ENCODE measurements at regions not wholly inside any gene's neighbourhood (a gene's known extent, or its start where the extent isn't known, plus 50 kb on each side); places are given as distances from the start of the nearest gene placed in this dataset.

DNA sequence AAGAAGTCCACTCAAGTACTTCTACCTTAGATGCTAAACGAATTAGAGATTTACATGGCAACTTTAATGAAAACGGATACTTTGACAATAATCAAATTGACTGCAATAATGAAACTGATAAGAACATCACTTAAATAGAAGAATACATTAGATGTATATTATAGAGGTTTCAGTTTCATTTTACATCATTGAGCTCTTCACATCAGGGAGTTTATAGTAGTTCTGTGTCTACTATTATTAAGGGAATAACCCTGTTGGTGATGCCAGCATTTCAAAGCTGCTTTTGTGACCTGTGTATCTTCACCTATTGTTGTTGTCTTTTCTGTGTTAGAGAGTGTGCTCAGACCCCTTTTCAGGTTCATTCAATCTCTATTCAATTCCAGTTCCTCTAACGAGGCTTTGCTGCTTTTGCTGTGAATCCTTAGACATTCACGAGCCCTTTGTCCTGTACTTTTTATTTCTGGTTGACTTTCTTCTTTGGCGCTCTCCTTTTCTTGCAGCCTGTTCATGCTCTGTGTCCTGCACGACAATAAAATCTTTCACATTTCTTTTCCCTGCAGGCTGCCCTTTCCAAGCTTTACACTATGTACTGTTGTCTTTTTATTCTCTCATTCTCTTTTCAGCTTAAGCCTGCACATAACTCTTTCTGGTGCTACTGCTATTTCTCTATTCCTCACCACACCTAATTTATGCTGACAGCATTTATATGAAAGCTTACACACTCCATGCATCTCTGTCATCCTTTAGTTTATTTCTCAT is 232.1 kb downstream of the CPE start:
- in situ Hi-C loops (cut with MboI; ENCODE audit: low sequenced_read_pairs), result no loop called here

DNA sequence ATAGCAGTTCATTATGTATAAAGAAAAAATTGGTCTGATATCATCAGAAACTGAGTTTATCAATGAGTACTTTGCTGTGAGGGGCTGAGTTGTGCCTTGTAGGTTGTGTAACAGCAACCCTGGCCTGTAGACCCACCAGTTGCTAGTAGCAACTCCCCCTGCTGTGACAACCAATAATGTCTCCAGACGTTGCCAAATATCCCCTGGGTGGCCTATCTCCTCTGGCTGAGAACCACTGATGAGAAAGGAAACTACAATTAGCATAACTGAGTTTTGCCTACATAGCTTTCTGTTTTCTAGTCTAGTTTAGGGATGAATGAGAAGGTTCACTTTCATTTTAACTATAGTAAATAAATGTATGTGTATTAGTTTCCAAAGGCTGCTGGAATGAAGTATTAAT is 234.1 kb downstream of the CPE start:
- in situ Hi-C loops (cut with MboI; ENCODE audit: low sequenced_read_pairs), result no loop called here

DNA sequence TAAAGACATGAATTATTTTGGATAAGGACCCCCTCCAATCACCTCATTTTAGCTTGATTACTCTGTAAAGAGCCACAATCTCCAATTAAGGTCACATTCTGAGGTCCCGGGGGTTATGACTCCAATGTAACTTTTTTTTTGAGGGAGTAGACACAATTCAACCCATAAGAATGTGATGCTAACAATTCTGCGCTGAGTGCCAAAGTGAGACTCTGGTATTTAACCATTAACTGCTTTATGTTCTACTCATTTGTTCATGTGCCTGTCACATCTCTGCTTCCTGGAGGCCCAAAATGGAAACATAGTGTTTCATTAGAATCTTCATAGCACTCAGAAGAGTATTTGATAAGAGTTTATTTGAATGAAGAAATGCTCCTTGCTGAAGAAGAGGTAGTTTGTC is 234.8 kb downstream of the CPE start:
- in situ Hi-C loops (cut with MboI; ENCODE audit: low sequenced_read_pairs), result no loop called here

DNA sequence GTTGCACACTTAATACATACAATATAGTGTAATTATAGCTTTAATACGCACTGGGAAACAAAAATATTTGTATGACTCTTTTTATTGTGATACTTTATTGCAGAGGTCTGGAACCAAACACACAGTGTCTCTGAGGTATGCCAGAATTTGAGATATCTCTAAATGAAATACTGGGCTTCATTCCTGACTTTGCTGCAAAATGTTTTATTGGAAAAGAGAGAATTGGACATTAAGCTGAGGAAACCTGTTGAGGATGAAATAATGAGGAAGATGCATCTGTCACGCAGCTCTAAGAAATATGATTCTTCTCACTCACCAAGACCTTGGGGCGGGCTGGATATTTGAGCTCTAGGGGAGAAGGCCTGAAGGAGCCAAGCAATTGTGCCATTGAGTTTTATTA is 242.1 kb downstream of the CPE start:
- in situ Hi-C loops (cut with MboI; ENCODE audit: low sequenced_read_pairs), result no loop called here

DNA sequence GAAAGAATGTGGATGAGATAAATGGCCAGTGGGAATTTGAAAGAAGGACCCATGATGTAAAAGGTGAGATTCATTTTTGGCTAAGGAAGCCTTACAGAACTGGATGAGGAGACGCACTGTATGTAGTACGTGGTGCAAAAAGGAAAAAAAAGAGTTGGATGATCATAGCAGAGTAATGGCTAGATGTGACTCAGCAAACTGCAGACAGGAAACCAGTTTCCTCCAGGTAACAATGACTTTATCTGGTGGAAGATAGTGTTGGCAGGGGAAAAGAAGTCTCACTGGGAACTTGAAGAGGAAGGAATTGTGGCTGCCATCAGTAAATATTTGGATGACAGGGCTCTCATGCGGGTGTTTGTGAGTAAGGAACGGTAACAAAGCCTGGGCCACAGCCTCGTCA is 243.2 kb downstream of the CPE start:
- in situ Hi-C loops (cut with MboI; ENCODE audit: low sequenced_read_pairs), result no loop called here

DNA sequence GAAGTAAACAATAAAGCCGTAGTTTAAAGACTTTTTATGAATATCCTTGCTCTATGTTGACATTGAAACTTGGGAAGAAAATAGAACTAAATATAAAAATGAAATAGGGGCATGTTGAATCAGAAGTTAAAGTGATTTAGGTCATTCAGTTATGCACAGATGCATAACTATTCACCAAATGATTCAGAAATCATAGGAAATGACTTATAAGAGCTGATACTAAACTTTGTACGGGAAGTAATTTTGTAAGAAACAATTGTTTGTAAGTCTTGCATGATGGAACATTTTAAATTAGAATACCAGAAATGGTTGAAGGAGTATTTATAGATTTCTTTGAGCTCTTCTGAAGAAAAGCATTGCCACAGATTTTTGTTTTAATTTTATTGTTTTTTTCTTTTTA is 246.5 kb downstream of the CPE start:
- in situ Hi-C loops (cut with MboI; ENCODE audit: low sequenced_read_pairs), result no loop called here

DNA sequence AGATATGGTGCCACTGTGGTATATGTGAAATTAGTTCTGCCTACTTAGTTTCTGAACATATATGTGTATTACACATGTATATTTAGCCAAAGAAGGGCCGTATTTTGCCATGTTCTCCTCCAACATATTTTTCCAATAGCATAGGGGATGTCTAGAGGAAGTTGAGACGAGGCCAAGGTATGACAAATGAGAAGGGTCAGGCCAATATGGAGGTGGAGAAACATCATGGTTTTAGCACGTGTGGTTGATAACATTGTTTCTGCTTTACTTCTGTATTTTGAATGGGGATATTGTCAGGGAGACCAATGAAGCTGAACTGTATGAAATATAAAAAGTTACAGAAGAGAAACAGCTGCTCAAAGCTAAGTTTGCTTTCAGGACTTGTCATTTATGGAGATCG is 246.7 kb upstream of the TLL1 start:
- in situ Hi-C loops (cut with MboI; ENCODE audit: low sequenced_read_pairs), result no loop called here

DNA sequence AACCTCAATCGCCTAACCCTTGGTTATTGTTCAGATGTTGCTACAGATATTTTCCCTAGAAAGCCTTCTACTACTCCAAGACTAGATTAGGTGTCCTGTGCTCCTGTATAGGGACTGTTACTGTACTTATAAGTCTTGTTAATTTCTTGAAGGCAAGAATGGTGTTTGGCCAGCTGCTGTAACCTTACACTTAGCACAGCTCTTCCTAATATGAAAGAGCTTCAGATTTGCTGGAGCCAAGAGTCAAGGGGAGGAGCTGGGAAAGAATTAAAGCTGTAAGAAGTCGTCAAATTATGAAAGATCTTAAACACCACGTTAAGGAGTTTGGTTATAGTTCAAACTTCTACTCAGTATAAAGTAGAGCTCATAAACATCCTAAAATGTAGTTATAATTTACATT is 245.9 kb upstream of the TLL1 start:
- in situ Hi-C loops (cut with MboI; ENCODE audit: low sequenced_read_pairs), result no loop called here

DNA sequence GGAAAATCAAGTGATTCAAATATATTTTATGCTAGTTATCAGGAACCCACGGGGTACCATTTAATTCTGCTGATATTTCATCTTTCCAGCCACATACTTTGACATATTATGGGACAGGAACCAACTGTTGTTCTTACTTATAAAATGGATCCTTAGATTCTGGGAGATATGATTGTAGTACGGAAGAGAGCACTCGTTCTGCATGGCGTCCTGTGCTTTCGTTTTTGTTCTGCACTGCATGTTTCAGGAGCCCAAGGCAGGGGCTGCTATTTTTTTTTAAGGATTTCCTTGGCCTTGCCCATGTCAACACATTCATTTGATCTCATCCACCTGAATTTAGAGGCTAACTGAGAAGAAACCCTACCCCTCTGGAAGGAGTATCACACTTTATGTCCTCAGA is 245.5 kb upstream of the TLL1 start:
- in situ Hi-C loops (cut with MboI; ENCODE audit: low sequenced_read_pairs), result no loop called here

DNA sequence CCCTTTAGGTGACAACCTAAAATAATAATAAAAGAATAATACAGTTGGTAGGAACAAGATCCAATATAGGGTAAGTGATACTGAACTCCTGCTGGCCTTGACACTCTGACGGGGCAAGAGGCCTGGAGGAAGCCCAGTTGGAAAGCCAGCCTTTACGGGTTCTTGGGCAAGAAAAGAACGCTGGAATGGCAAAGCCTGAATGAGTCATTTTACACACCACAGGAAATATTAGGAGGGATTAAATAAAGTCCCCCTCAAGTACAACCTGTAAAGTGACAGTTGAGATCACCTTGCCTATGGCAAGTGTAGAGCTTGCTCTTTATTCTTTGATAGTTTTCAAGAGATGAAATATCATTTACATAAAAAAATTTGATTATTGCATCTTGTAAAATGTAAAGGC is 244.5 kb upstream of the TLL1 start:
- in situ Hi-C loops (cut with MboI; ENCODE audit: low sequenced_read_pairs), result no loop called here

DNA sequence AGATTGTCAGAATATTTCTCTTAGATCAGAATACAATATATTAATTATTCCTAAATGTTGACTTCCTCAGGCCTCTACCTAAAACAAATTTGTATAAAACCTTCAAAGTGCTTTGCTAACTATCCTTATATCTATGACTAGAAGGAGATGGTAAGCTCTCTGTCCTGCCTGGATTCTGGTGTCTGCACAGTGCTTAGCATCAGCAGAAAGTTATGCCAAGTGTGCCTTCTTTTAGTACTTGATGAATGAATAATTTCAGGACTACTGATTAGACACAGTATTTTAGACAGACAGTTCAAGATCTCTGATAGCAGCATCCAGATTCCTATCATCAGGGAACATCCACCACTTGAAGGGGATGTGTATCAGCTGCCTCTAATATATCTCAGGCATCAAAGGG is 242.4 kb upstream of the TLL1 start:
- in situ Hi-C loops (cut with MboI; ENCODE audit: low sequenced_read_pairs), result no loop called here

DNA sequence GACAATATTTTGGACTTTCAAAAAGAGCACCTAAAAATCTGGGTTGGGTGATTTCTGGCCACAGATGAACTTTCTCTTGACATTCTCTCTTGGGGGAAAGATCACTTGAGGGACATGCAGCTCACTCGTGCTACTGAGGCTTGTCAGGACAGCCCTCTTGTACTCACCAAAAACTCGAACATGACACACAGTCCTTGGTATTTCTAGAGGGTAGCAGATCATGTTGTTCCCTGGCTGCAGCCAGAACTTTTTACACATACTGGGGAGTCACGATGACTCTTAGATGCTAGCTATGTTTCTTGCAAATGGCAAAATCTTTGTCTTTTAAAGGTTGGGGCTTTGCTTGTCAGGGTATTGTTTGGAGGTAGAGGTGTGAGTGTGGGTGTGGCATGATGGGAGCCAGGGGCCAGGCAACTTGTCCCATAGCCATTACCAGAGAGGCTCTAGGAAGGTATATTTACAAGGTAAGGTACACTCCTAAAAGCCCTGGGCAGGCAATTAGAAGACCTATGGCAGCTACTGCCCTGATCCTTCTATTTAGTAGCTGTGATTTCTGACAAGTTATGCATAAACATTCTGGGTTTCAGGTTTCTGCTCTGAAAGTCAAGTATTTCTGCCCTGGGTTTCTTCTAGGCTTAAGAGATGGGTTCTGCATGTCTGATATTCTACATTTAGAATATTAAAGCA is 241.7 kb upstream of the TLL1 start:
- in situ Hi-C loops (cut with MboI; ENCODE audit: low sequenced_read_pairs), result no loop called here

DNA sequence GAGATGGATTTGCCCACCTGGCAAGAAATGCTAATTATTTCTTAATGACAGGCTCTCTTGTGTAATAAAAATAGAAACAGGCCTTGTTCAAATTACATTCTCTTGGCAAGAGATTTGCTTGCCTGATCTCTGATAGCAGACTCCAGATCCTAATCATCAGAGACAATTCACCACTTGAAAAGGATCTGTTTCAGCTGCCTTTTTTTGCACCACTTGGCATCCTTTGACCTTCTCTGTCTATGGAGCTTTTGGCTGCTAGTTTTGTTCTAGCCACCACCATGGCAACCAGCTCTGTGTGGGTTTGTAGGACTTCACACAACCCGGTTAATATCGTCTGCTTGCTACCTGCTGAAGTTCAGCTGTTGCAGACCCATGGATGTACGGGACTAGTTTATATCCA is 241.1 kb upstream of the TLL1 start:
- in situ Hi-C loops (cut with MboI; ENCODE audit: low sequenced_read_pairs), result no loop called here

DNA sequence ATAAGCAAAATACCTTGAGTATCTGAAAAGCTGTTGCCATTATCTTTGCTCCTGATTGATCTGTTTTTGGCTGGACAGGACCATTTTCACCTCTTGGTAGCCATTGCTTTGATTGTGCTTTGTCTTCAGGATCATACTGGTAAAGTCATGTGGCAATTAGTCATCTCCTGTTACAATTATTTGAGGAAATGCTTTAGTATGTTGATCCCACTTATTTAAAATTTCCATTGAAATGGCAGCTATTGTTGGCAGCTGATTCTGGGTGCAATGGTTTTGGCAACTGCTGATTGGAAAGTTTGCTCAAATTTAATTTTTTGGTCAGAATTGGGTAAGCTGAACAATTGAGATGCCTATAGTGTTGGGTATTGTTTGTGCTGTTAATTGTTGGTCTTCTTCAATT is 238.3 kb upstream of the TLL1 start:
- in situ Hi-C loops (cut with MboI; ENCODE audit: low sequenced_read_pairs), result no loop called here

DNA sequence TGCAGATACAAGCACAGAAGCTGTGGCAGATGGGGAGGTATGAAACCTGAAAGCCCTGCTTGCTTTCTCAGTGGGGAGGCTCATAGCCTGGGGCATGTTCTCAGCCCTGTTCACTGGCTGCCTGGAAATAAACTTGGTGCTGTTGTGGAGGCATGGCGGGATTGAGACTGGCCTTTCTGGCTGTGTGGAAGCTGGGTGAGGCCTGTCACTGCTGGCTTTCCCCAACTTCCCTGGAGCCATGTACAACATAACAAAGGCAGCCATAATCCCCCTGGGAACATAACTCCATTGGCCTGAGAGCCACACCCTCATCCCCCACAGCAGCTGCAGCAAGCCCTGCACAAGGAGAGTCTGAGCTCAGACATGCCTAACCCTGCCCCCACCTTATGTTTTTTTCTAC is 237.7 kb upstream of the TLL1 start:
- in situ Hi-C loops (cut with MboI; ENCODE audit: low sequenced_read_pairs), result no loop called here

DNA sequence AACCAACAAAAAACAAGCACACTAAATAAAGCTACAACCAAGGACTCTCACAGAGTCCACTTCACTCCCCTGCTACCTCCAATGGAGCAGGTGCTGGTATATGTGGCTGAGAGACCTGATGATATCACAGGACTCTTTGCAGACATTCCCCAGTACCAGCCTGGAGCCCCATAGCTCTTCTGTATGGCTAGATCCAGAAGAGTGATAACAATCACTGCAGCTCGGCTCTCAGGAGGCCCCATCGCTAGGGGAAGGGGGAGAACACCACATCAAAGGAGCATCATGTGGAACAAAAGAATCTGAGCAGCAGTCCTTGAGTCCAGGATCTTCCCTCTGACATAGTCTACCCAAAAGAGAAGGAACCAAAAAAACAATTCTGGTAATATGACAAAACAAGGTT is 237.1 kb upstream of the TLL1 start:
- in situ Hi-C loops (cut with MboI; ENCODE audit: low sequenced_read_pairs), result no loop called here

DNA sequence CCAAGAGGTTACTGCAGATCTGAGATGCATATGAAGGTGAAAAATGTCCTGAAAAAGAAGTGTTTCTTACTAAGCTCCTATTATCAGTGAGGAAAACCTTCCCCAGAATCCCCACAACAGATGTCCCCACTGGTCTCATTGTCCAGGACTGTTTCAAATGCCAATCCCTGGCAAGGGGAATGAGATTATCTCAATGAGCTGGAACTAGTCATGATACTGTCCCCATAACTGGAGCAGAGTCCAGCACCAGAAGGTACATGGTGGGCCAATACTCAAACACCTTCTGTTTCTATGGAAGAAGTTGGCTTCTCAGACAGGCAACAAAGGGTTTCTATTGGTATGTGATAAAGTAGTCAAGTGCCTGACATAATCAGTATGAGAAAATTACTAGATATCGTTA is 221.1 kb upstream of the TLL1 start:
- in situ Hi-C loops (cut with MboI; ENCODE audit: low sequenced_read_pairs), result no loop called here

DNA sequence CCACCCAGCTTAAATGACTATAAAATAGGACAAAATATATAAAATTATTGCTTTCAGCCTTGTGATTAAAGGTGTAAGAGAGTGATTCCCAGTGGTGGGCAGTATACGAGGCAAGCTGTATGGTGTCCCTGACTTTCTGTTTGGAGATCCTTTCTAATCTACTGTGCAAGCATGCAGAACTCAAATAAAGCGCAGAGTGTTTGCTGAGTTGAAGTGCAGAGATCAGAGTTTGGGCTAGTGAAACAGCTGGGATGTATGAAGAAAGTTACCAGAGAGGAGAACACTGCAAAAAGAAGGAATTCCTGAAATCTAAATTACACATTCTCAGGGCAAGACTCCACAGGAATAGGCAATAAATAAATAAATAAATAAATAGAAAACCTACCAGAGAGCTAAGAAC is 218.5 kb upstream of the TLL1 start:
- in situ Hi-C loops (cut with MboI; ENCODE audit: low sequenced_read_pairs), result no loop called here

DNA sequence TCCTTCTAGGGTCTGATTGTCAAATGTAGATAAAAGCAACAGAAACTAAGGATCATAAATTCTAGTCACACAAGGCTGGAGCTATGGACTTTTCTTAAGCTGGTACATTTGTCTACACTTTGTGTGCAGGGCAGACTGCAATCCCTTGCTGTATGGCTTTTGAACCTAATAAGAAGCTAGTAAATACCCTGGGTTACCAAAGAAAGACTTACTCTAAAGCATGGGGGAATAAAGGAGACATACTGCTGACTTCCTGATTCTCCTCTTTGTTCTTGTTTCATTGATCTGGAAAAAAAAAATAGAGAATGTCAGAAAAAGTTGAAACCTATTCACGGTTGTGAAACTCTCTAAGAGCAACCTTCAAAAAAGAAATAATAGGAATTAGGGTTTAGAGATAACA is 216.6 kb upstream of the TLL1 start:
- in situ Hi-C loops (cut with MboI; ENCODE audit: low sequenced_read_pairs), result no loop called here

DNA sequence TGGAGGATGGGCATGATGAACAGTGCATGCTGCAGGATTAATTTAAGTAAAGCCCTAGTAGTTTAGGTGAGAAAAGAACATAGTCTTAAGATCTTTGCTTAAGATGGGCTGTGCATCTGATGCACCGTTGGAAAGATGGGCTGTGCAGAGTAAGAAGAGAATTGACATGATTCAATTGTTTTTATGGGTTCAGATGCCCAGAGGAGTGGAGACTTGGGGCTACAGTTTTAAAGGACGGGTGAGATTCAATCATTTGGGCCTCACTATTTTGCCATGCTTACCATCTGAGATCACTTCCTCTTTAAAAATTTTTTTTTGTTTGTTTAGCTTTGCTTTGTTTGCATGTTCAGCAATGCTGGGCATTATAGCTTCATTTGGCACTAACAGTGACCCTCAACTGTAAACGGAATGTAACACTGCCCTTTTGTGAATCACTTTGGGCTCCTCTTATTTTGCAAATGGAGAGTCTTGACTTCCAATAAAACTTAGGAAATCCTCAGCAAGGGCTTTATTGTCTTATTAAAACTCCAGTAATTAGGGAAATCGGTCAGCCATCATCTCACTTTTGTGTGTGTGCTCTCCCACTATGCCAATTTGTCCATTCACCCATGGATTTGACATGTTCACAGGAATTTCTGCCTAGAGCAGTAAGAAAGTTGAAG is 216.1 kb upstream of the TLL1 start:
- in situ Hi-C loops (cut with MboI; ENCODE audit: low sequenced_read_pairs), result no loop called here

DNA sequence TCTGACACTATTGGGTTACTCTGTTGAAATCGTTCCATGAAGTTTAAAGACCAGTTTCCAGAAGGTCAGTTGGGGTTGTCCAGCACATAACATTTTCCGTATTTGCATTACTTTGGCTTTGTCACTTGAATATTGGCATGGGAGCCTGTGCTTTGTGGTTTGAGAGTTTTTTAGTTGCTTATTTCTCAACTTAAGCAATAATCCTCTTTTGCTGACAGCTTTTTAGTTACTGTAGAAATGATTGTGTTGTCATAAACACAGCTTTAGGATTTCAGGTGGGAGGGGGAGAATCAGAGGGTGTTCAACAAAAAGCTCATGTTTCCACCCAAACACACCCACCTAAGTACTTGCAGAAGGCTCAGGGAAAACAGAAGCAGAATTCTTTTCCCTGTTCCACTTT is 210.7 kb upstream of the TLL1 start:
- in situ Hi-C loops (cut with MboI; ENCODE audit: low sequenced_read_pairs), result no loop called here

DNA sequence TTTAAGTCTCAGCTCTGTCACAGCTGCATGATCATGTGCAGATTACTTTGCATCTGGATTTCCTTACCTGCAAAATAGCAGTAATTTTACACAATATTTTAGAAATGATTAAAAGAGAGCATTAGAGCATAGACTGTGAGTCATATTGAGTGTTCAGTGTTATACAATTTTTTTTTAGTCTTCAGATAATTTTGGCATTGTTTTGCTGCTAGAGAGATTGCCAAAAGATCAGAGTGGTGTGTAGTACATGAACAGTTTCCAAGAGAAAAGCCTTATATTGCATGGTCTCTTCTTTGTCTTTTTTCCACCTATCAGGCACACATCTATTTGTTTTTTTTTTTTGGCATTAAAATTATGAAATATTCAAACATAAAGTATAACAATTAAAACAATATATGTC is 209.6 kb upstream of the TLL1 start:
- in situ Hi-C loops (cut with MboI; ENCODE audit: low sequenced_read_pairs), result no loop called here

Data from HL-60/S4 (cell line).